ENCODE measurements at regions not wholly inside any gene's neighbourhood (a gene's known extent, or its start where the extent isn't known, plus 50 kb on each side); places are given as distances from the start of the nearest gene placed in this dataset.

- TF ChIP-seq CTCF (IDR thresholded peaks at IDR 0.05): no peak
- TF ChIP-seq ZFX (IDR thresholded peaks at IDR 0.05; ENCODE audit: borderline replicate concordance): no peak
Measured at GRCh38 chr4:95929448-95930064, 89.7 kb downstream of the PDHA2 start.

Data from 22Rv1 (cell line).